ENCODE measurements at regions not wholly inside any gene's neighbourhood (a gene's known extent, or its start where the extent isn't known, plus 50 kb on each side); places are given as distances from the start of the nearest gene placed in this dataset.

GRCh38 chr3:152780553-152780952 lies 54.4 kb upstream of the P2RY1 start:
- no peak for DNase-seq

GRCh38 chr3:152785051-152785450 lies 49.9 kb upstream of the P2RY1 start:
- DNase-seq = no peak

Measured in activated gamma-delta T cell (primary cell).